ENCODE measurements at regions not wholly inside any gene's neighbourhood (a gene's known extent, or its start where the extent isn't known, plus 50 kb on each side); places are given as distances from the start of the nearest gene placed in this dataset.

DNA sequence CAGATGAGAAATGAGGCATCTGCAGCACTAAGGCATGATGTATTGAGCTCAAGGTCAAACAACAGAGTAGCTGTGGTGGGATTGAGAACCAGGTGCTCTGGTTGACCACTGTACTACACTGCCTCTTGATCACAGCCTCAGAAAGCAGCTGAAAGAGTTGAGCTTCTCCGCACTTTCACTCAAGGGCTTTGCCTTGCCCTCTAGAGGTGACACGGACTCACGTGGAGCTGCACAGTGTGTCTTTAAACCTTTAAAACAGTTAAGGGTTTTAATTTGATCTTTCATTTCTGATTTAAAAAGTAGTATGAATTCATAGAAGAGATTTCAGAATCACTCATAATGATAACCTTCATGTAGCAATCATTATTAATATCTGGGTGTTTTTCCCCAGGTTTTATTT lies 132.5 kb downstream of the RWDD3 start:
- no peak for DNase-seq (ENCODE audit: extremely low spot score)
- ChIA-PET POLR2A (no interaction called here), CTCF (interaction anchor here (1.1 kb wide), 1 partner anchor 17 kb away, joined by 3 read pairs; no protein-coding TSS in a partner anchor)
- TF ChIP-seq, protein P1, sequence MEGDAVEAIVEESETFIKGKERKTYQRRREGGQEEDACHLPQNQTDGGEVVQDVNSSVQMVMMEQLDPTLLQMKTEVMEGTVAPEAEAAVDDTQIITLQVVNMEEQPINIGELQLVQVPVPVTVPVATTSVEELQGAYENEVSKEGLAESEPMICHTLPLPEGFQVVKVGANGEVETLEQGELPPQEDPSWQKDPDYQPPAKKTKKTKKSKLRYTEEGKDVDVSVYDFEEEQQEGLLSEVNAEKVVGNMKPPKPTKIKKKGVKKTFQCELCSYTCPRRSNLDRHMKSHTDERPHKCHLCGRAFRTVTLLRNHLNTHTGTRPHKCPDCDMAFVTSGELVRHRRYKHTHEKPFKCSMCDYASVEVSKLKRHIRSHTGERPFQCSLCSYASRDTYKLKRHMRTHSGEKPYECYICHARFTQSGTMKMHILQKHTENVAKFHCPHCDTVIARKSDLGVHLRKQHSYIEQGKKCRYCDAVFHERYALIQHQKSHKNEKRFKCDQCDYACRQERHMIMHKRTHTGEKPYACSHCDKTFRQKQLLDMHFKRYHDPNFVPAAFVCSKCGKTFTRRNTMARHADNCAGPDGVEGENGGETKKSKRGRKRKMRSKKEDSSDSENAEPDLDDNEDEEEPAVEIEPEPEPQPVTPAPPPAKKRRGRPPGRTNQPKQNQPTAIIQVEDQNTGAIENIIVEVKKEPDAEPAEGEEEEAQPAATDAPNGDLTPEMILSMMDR (IDR thresholded peaks at IDR 0.05; ENCODE audit: control extremely low read depth, extremely low read depth, low read depth, missing control alignments): no peak

GRCh38 chr1:95368178-95368577 lies 134.2 kb downstream of the RWDD3 start:
- no peak for DNase-seq (ENCODE audit: extremely low spot score)
- ChIA-PET CTCF (interaction anchor here (1.4 to 1.5 kb wide), 2 partner anchors 12 to 28 kb away, joined by 3 to 4 read pairs; no protein-coding TSS in a partner anchor), POLR2A (no interaction called here)
- TF ChIP-seq, protein P1 (IDR thresholded peaks at IDR 0.05; ENCODE audit: control extremely low read depth, extremely low read depth, low read depth, missing control alignments): no peak

GRCh38 chr1:95369985-95370690 lies 136.1 kb downstream of the RWDD3 start:
- ChIA-PET CTCF (interaction anchor here (0.9 kb wide), 1 partner anchor 109 kb away, joined by 3 read pairs; no protein-coding TSS in a partner anchor), POLR2A (no interaction called here)
- no peak for DNase-seq (ENCODE audit: extremely low spot score)
- TF ChIP-seq, protein P1 (IDR thresholded peaks at IDR 0.05; ENCODE audit: control extremely low read depth, extremely low read depth, low read depth, missing control alignments): no peak

- TF ChIP-seq, protein P1 (IDR thresholded peaks at IDR 0.05; ENCODE audit: control extremely low read depth, extremely low read depth, low read depth, missing control alignments): no peak
- ChIA-PET CTCF (interaction anchor here (0.9 kb wide), 1 partner anchor 110 kb away, joined by 3 read pairs; no protein-coding TSS in a partner anchor), POLR2A (no interaction called here)
- no peak for DNase-seq (ENCODE audit: extremely low spot score)
These were observed 136.9 kb downstream of the RWDD3 start for GRCh38 chr1:95370691-95371562.

- no peak for DNase-seq (ENCODE audit: extremely low spot score)
- ChIA-PET CTCF (no interaction called here), POLR2A (no interaction called here)
- TF ChIP-seq, protein P1 (IDR thresholded peaks at IDR 0.05; ENCODE audit: control extremely low read depth, extremely low read depth, low read depth, missing control alignments): no peak
These were observed 137.8 kb downstream of the RWDD3 start for GRCh38 chr1:95371666-95372282.

DNA sequence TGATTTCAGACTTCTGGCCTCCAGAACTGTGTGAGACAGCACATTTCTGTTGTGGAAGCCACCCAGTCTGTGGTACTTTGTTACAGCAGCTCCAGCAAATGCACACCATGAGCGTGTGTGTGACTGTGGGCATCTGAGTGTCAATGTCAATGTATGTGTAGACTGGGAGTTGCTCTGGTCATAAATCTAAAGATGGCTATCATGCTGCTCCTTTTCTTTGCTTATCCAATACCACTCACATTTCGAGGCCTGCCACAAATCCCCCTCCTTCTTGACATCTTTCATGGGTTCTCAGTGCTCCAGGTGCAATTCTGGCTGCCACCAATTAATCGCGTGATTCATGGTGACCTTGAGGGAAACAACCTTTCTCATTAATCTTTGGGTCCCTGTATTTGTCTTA lies 141.2 kb downstream of the RWDD3 start:
- CTCF ChIA-PET: no interaction called here
- TF ChIP-seq, protein P1 (IDR thresholded peaks at IDR 0.05; ENCODE audit: control extremely low read depth, extremely low read depth, low read depth, missing control alignments): no peak
- POLR2A ChIA-PET: no interaction called here
- no peak for DNase-seq (ENCODE audit: extremely low spot score)

Measured in GM10248 (cell line).